ENCODE measurements at regions not wholly inside any gene's neighbourhood (a gene's known extent, or its start where the extent isn't known, plus 50 kb on each side); places are given as distances from the start of the nearest gene placed in this dataset.

- no peak for TF ChIP-seq CTCF (IDR thresholded peaks at IDR 0.05; ENCODE audit: extremely low read depth in 1 of 2, insufficient read depth in 1 of 2, low read depth in 1 of 2, low read length in 2 of 2)
- no peak for TF ChIP-seq JUN (IDR thresholded peaks at IDR 0.05; ENCODE audit: borderline replicate concordance, insufficient read depth, insufficient read length, low read depth)
- no peak for TF ChIP-seq MAX (IDR thresholded peaks at IDR 0.05; ENCODE audit: insufficient read depth, insufficient read length)
These were observed 102.2 kb upstream of the TARS1 start for GRCh38 chr5:33338336-33339110.

Measured in endothelial cell of umbilical vein (primary cell).